ENCODE measurements at regions not wholly inside any gene's neighbourhood (a gene's known extent, or its start where the extent isn't known, plus 50 kb on each side); places are given as distances from the start of the nearest gene placed in this dataset.
A peak's percentile ranks its signal among the peaks of the same experiment; 100 is the strongest.
"Not testable (repeated sequence)": the region's sequence is repeated elsewhere in the genome, so short reads cannot be mapped to it uniquely, and the experiment has no call there.

GRCh38 chr9:16289639-16290038 is 580.8 kb downstream of the BNC2 start:
- peak; percentile 61 for ATAC-seq (ENCODE audit: low FRiP score)
- TF ChIP-seq, protein P1, sequence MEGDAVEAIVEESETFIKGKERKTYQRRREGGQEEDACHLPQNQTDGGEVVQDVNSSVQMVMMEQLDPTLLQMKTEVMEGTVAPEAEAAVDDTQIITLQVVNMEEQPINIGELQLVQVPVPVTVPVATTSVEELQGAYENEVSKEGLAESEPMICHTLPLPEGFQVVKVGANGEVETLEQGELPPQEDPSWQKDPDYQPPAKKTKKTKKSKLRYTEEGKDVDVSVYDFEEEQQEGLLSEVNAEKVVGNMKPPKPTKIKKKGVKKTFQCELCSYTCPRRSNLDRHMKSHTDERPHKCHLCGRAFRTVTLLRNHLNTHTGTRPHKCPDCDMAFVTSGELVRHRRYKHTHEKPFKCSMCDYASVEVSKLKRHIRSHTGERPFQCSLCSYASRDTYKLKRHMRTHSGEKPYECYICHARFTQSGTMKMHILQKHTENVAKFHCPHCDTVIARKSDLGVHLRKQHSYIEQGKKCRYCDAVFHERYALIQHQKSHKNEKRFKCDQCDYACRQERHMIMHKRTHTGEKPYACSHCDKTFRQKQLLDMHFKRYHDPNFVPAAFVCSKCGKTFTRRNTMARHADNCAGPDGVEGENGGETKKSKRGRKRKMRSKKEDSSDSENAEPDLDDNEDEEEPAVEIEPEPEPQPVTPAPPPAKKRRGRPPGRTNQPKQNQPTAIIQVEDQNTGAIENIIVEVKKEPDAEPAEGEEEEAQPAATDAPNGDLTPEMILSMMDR (IDR thresholded peaks at IDR 0.05), result no peak
- DNase-seq (ENCODE audit: low spot score), result no peak

DNA sequence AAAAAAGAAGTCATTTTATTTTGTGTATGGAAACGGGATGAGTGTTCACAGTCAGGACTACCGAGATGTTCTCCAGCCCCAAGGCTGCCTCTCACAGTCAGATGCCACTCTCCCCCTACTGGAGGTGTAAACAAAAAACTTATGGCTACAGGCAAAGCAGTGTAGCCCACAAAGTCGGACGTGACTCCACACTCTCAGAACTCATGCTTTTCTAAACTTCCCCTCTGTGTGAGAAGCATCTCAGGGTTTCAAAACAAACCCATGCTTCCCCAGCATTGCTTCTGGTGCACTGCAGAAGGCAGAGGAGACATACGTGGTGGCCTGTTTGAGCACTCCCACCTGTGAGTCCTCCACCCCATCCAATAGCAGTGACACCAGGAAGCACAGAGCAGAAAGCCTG is 580.3 kb downstream of the BNC2 start:
- TF ChIP-seq, protein P1 (IDR thresholded peaks at IDR 0.05), result no peak
- no peak for ATAC-seq (ENCODE audit: low FRiP score)
- no peak for DNase-seq (ENCODE audit: low spot score)

DNA sequence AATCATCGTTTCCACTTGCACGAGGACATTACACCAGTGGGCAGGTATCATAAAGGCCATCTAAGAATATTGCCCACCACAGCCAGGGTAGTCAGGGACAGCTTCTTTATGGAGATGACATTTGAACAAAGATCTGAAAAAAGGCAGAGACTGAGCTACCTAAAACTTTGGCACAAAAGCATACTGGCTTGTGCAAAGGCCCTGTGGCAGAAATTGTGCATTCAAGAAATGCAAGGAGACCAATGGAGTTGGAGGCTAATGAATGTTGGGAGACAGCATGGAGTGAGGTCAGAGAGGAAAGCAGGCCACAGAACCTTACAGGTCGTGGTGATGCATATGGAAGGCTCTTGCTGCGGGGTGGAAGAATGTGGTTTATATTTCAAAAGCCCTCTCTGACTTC is 578.5 kb downstream of the BNC2 start:
- DNase-seq (ENCODE audit: low spot score) (no peak), ATAC-seq (ENCODE audit: low FRiP score) (no peak)
- TF ChIP-seq, protein P1 (IDR thresholded peaks at IDR 0.05), result no peak

DNA sequence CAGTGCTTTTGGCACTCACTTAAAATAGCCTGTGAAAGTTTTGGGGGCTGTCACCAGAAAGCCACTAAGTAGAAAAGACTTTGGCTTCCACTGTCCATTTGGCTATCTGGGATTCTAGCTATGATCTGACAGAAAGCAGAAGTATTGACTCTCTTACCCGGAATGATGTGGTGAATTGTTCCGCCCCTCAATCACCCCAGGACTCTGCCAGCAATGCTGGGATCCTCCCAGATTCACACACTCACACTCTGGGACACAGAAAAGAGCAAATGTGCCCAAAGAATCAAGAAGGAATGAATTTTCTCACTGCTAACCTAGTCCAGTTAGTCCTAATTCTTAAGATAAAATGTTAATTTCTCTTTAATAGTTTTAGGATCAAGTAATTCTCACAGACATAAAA is 576.9 kb downstream of the BNC2 start:
- ATAC-seq (ENCODE audit: low FRiP score) (no peak), DNase-seq (ENCODE audit: low spot score) (no peak)
- TF ChIP-seq, protein P1 (IDR thresholded peaks at IDR 0.05), result no peak

- ATAC-seq (ENCODE audit: low FRiP score), result no peak
- TF ChIP-seq, protein P1 (IDR thresholded peaks at IDR 0.05), result no peak
- DNase-seq (ENCODE audit: low spot score), result no peak
Measured at GRCh38 chr9:16294133-16294770, 576.2 kb downstream of the BNC2 start.

DNA sequence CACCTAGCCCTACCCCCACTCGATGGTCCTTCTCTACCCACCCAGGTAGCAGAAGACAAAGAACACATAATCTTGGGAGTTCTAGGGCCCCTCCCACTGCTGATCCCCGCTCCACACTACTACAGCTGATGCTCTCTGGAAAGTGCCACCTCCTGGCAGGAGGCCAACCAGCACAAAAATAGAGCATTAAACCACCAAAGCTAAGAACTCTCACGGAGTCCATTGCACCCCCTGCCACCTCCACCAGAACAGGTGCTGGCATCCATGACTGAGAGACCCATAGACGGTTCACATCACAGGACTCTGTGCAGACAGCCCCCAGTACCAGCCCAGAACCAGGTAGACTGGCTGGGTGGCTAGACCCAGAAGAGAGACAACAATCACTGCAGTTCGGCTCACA is 575.5 kb downstream of the BNC2 start:
- ATAC-seq (ENCODE audit: low FRiP score), result not testable (repeated sequence)

DNA sequence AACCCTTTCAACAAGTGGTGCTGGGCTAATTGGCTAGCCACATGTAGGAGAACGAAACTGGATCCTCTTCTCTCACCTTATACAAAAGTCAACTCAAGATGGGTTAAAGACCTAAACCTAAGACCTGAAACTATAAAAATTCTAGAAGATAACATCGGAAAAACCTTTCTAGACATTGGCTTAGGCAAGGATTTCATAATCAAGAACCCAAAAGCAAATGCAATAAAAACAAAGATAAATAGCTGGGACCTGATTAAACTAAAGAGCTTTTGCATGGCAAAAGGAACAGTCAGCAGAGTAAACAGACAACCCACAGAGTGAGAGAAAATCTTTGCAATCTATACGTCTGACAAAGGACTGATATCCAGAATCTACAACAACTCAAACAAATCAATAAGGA is 571.1 kb downstream of the BNC2 start:
- not testable (repeated sequence) for ATAC-seq (ENCODE audit: low FRiP score); DNase-seq (ENCODE audit: low spot score)

More for the DNA sequence above, 575.5 kb downstream of the BNC2 start:
- not testable (repeated sequence) for DNase-seq (ENCODE audit: low spot score)

DNA sequence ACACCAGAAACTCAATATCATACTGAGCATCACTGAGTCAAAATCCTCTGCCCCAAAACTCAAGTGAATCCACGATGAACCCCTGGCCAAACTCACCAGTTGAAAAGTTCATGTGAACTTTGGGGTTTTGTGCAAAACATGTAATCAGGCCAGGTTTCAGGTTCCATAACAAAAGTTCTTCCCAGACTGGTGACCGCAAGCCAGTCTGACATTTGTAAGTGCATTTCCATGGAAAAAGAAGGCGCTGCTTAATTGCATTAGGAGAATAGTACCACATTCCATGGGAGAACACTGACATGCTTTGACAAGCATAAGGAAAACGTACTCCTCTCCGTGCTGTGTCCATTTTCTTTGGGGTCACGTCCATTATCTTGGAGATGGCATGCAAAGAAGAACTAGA is 567.0 kb downstream of the BNC2 start:
- no peak for DNase-seq (ENCODE audit: low spot score)
- TF ChIP-seq, protein P1 (IDR thresholded peaks at IDR 0.05), result no peak
- ATAC-seq (ENCODE audit: low FRiP score), result no peak
